NCI-H2171 (cell line): ENCODE measurements at regions not wholly inside any gene's neighbourhood (a gene's known extent, or its start where the extent isn't known, plus 50 kb on each side); places are given as distances from the start of the nearest gene placed in this dataset.

Experiments used
- DNase-seq: peaks from one replicate; lab custom pipeline; 2025; lab: John Stamatoyannopoulos, UW

DNA sequence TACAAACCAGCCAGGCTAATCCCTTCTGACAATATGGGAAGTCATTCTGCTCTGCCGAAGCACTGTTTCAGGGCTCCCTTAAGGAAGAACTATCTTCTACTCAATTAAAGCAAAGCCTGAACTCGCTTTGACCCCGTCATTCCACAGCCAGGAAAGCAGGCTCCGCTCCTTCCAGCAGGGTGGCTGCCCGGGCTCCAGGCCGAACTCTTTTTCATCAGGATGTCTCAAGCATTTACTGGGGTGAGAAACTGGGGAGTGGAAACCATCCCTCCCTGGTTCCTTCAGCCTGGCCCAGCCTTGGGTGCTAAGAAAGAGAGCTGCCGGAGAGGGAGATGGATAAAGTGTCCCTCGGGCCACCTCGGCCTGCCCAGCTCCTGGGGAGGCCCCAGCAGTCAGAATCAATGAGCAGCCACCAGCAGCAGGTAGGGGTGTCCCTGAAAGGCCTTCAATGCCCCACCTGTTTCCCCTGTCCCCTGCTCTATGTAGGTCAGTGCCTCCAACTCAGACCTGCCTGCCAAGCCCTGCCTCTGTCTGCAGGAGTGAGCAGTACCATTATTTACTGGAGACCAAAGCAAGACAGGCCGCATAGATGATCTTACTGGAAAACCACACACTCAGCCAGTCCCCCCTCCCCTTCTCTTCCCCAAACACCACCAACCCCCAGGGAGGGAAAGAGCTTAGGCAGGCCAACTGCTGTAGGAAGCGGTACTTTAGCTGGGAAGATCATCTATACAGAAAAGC, 225.6 kb upstream of the TLE3 start:
- DNase-seq, result peak; percentile 57

DNA sequence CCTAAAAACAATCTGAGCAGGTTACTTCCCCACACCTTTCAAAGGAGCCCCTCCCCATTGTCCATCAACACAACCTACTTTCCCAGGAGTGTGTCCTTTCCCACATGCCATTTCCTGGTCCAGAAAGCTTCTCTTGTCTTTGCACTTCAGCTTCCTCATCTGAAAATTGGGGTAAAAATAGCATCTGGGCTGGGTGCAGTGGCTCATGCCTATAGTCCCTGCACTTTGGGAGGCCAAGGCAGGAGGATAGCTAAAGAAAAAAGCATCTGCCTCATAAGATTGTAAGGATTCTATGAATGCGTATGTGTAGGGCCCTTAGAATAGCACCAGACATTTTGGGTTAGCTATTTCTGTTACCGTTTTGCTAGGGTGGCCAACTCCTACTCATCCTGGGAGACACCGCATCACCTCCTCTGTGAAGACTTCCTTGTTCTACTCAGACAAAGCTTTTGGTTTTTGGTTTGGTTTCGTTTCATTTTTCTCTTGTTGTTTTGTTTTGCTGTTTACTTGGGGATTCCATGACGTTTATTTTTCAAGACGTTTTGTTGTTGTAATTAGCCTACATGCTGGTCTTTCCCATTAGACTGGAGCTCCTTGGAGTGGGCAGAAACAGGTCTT, 224.4 kb upstream of the TLE3 start:
- no peak for DNase-seq

DNA sequence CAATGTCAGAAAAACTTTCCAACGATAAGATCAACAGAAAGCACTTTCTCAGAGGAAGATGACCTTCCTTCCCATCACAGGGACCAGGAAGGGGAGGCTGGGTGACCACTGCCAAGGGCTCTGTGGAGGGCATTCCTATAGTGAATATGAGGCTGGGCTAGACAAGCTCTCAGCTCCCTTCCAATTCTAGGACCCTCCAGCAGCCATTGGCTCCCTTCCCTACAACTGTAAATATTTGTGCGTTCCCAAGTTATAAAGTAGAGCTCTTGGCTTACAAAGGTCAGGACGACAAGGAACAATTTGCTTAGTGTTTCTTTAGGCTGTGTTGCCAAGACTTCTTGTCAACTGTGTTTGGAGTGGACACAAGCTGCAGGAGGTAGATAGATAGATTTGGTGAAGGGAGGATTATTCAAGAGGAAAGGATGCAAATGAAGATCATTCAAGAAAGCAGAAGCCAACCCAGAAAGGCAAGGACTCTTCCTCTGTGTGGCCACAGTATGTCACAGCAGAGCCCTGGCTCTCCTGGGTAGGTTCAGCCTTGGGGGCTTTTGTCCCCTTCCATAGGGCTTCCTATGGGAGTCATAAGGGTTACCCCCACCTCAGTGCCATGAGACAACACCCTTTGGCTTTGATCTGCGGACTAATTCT, 223.6 kb upstream of the TLE3 start:
- DNase-seq, result no peak

GRCh38 chr15:70320482-70320881, 222.8 kb upstream of the TLE3 start:
- DNase-seq, result no peak

- no peak for DNase-seq
These were observed 222.4 kb upstream of the TLE3 start for GRCh38 chr15:70320077-70320476.

DNA sequence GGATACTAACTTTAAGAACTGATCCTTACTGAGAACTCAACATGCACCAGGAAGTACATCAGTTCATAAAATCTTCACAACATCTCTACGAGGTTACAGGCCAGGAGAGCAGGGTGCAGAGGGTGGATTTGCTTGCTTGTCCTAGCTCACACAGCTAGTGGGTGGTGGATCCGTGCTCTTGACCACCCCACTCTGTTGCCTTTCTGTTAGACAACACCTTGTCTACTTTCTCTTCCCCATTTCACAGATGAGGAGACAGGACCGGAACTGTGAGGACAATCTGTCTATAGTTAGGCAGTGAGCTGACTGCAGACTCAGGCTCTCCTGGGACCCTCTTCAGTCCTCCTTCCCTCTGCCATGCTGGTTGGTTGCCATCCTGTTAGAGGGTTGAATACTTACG, 221.7 kb upstream of the TLE3 start:
- no peak for DNase-seq

GRCh38 chr15:70318594-70319465, 221.1 kb upstream of the TLE3 start:
- no peak for DNase-seq

GRCh38 chr15:70316059-70316600, 218.4 kb upstream of the TLE3 start:
- peak; percentile 16 for DNase-seq

DNA sequence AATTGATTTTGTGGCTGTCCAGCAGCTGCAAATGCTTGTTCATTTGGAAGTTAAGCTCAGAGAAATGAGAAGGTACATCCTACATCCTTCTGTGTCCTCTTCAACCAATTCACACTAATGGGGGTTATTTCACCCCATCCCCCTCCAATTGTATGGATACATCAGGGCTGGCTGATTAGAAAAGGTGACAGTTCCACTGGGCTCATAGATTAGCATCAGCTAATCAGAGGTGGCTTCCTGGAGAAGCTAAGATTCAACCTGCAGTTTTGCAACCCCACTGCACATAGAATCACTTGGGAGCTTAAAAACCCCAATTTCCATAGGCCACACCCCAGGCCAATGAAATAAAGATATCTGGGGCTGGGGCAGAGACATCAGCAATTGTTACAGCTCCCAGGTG, 217.7 kb upstream of the TLE3 start:
- DNase-seq, result no peak

GRCh38 chr15:70314688-70315087, 217.0 kb upstream of the TLE3 start:
- DNase-seq, result no peak

- DNase-seq, result no peak
These were observed 216.3 kb upstream of the TLE3 start for GRCh38 chr15:70314018-70314354.

GRCh38 chr15:70313099-70314017, 215.6 kb upstream of the TLE3 start:
- no peak for DNase-seq

DNA sequence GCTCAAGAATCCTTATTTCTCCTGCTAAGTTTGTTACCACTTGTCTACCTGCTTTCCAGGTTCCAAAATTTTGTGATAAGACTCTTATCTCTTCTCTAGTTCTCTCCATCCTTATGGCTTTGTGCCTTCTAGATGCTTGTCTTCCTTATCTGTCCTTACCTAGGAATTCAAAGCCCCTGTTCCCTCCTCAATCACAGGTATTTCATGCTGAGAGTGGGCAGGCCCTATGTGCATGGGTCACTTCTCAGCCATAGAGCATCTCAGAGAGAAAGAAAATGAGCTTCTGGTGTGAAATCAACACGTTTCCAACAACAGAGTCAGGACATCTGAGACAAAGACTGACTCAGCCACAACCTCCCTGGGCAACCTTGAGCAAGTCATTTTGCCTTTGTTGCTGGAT, 214.1 kb upstream of the TLE3 start:
- DNase-seq, result no peak

DNA sequence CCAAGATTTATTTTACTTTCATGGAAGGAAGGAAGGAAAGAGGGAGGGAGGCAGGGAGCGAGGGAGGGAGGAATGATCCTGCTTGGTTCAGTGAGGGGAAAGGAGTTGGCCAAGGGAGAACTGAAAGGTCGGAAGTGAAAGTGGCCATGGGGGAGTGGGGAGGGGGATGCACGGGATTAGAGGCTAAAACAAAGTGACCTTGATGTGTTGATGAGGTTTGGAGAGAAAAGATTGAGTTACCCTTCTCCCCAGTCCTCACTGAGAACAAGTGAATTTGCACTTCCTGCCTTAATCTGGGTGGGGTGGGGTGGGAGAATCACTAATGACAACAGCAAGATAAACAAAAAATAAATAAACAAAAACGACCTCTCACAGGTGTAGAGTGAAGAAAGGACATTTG, 212.0 kb upstream of the TLE3 start:
- DNase-seq, result no peak

GRCh38 chr15:70308735-70309434, 211.2 kb upstream of the TLE3 start:
- no peak for DNase-seq

- no peak for DNase-seq
These were observed 210.5 kb upstream of the TLE3 start for GRCh38 chr15:70308011-70308734.

DNA sequence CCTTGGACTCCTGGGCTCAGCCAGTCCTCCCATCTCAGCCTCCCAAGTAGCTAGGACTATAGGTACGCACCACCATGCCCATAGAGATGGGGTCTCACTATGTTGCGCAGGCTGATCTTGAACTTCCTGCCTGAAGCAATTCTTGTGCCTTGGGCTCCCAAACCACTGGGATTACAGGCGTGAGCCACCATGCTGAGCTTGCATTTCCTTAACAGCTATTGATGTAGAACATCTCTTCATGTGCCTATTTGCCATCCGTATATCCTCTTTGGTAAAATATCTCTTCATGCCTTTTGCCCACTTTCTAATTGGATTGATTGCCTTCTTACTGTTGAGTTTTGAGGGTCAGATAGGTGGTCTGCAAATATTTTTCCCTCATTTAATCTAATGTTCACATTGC, 208.9 kb upstream of the TLE3 start:
- no peak for DNase-seq

DNA sequence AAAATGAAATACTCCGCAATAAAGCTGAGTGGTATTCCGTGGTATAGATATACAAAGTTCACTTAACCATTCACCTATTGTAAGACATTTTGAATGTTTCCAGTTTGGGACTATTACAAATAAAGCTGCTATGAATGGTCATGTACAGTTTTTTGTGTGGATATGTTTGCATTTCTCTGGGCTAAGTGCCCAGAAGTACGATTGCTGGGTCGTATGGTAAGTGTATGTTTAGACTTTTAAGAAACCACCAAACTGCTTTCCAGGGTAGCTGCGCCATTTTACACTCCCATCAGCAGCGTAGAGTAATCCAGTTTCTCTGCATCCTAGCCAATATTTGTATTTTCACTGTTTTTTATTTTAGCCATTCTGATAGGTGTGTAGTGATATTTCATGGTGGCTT, 208.4 kb upstream of the TLE3 start:
- DNase-seq, result no peak

DNA sequence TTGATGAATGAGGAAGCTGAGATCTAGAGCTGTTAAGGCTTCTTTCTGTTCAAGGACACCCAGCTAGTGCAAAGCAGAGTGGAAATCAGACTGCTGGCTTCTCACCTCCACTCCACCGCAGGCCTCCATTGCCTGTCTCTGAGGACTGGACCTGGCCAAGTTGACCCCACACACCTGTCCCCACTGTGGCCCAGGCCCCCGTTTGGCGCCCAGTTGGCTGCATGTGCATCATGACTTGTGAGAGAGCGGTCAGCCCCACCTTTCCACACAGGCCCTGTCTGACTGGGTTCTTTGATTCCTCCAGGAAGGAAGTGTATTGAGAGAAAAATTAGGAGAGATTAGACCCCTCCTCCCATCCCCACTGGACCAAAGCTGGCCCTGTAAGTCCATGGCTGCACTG, 206.3 kb upstream of the TLE3 start:
- DNase-seq, result no peak

DNA sequence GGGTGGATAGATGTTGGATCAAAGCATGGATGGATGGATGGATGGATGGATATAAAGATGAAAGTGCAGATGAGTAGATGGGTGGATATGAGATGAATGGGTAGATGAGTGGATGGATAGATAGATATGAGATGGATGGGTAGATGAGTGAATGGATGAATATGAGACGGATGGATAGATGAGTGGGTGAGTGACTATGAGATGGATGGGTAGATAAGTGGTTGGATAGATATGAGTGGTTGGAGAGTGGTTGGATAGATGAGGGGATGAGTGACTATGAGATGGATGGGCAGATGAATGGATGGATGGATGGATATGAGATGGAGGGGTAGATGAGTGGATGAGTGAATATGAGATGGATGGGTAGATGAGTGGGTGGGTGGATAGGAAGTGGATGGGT, 204.6 kb upstream of the TLE3 start:
- no peak for DNase-seq
